ENCODE measurements at regions not wholly inside any gene's neighbourhood (a gene's known extent, or its start where the extent isn't known, plus 50 kb on each side); places are given as distances from the start of the nearest gene placed in this dataset.

GRCh38 chr9:90268613-90269012, 374.0 kb downstream of the DIRAS2 start:
- no peak overlapping the region for H3K4me2 ChIP-seq (ENCODE audit: low read length)
- no peak for TF ChIP-seq EZH2 (IDR thresholded peaks at IDR 0.05; ENCODE audit: borderline replicate concordance, insufficient read depth, low read length, poor library complexity, severe bottlenecking)
- TF ChIP-seq CTCF (IDR thresholded peaks at IDR 0.05; ENCODE audit: poor library complexity, severe bottlenecking), result no peak
- no peak for TF ChIP-seq TAF1 (IDR thresholded peaks at IDR 0.05; ENCODE audit: low read depth)
- no peak for TF ChIP-seq SMC3 (conservative IDR thresholded peaks at IDR 0.05; ENCODE audit: poor library complexity)
- TF ChIP-seq POLR2AphosphoS5 (IDR thresholded peaks at IDR 0.05), result no peak
- TF ChIP-seq RAD21 (conservative IDR thresholded peaks at IDR 0.05), result no peak
- no peak for TF ChIP-seq MXI1 (conservative IDR thresholded peaks at IDR 0.05; ENCODE audit: poor library complexity, severe bottlenecking)
- no peak for TF ChIP-seq REST (IDR thresholded peaks at IDR 0.05; ENCODE audit: borderline replicate concordance)
- TF ChIP-seq EP300 (conservative IDR thresholded peaks at IDR 0.05; ENCODE audit: poor library complexity, severe bottlenecking), result no peak
- H3F3A ChIP-seq (ENCODE audit: insufficient read depth, low read length, poor library complexity, severe bottlenecking), result no peaks in the 10 kb centered on the region
- no peak overlapping the region for H3K9ac ChIP-seq (ENCODE audit: low read length)
- no peaks in the 10 kb centered on the region for H3K27me3 ChIP-seq (ENCODE audit: insufficient read depth, low read depth, low read length)
- no peak overlapping the region for H2AFZ ChIP-seq (ENCODE audit: low read depth, low read length)
- no peaks in the 10 kb centered on the region for H3K9me3 ChIP-seq (ENCODE audit: low read length)
- no peaks in the 10 kb centered on the region for H3K9me2 ChIP-seq (ENCODE audit: insufficient read depth, low read length)
- H3K27ac ChIP-seq (ENCODE audit: low read length), result peak overlapping the region; percentile 6
- no peak overlapping the region for H3K4me3 ChIP-seq (ENCODE audit: low read length)
- no peaks in the 10 kb centered on the region for H4K20me1 ChIP-seq (ENCODE audit: insufficient read depth)
- no peaks in the 10 kb centered on the region for H3K36me3 ChIP-seq (ENCODE audit: insufficient read depth, low read length)
- no peaks in the 10 kb centered on the region for H3K79me2 ChIP-seq (replicated peaks; ENCODE audit: insufficient read depth, low read length)

- Histone ChIP-seq H3K9me3 (ENCODE audit: low read length) (no peaks in the 10 kb centered on the region), H4K20me1 (ENCODE audit: insufficient read depth) (no peaks in the 10 kb centered on the region), H3K27ac (ENCODE audit: low read length) (no peak overlapping the region), H3K9me2 (ENCODE audit: insufficient read depth, low read length) (no peaks in the 10 kb centered on the region), H3F3A (ENCODE audit: insufficient read depth, low read length, poor library complexity, severe bottlenecking) (no peaks in the 10 kb centered on the region), H3K36me3 (ENCODE audit: insufficient read depth, low read length) (no peaks in the 10 kb centered on the region), H3K79me2 (replicated peaks; ENCODE audit: insufficient read depth, low read length) (no peaks in the 10 kb centered on the region), H3K27me3 (ENCODE audit: insufficient read depth, low read depth, low read length) (no peaks in the 10 kb centered on the region), H3K9ac (ENCODE audit: low read length) (no peak overlapping the region), H3K4me2 (ENCODE audit: low read length) (no peak overlapping the region), H2AFZ (ENCODE audit: low read depth, low read length) (no peak overlapping the region), H3K4me3 (ENCODE audit: low read length) (no peak overlapping the region)
- TF ChIP-seq SMC3 (conservative IDR thresholded peaks at IDR 0.05; ENCODE audit: poor library complexity) (no peak), RAD21 (conservative IDR thresholded peaks at IDR 0.05) (no peak), POLR2AphosphoS5 (IDR thresholded peaks at IDR 0.05) (no peak), TAF1 (IDR thresholded peaks at IDR 0.05; ENCODE audit: low read depth) (no peak), REST (IDR thresholded peaks at IDR 0.05; ENCODE audit: borderline replicate concordance) (no peak), EZH2 (IDR thresholded peaks at IDR 0.05; ENCODE audit: borderline replicate concordance, insufficient read depth, low read length, poor library complexity, severe bottlenecking) (no peak), MXI1 (conservative IDR thresholded peaks at IDR 0.05; ENCODE audit: poor library complexity, severe bottlenecking) (no peak)
Measured at GRCh38 chr9:90271707-90272106, 370.9 kb downstream of the DIRAS2 start.
